Hypothalamus (tissue), 51 donors: ENCODE measurements at regions not wholly inside any gene's neighbourhood (a gene's known extent, or its start where the extent isn't known, plus 50 kb on each side); places are given as distances from the start of the nearest gene placed in this dataset.
"Not testable (repeated sequence)": the region's sequence is repeated elsewhere in the genome, so short reads cannot be mapped to it uniquely, and the experiment has no call there.

Source experiments
- DNase-seq, 51 donors: peaks; one replicate each; lab custom pipeline; 2025; lab: John Stamatoyannopoulos, UW

DNA sequence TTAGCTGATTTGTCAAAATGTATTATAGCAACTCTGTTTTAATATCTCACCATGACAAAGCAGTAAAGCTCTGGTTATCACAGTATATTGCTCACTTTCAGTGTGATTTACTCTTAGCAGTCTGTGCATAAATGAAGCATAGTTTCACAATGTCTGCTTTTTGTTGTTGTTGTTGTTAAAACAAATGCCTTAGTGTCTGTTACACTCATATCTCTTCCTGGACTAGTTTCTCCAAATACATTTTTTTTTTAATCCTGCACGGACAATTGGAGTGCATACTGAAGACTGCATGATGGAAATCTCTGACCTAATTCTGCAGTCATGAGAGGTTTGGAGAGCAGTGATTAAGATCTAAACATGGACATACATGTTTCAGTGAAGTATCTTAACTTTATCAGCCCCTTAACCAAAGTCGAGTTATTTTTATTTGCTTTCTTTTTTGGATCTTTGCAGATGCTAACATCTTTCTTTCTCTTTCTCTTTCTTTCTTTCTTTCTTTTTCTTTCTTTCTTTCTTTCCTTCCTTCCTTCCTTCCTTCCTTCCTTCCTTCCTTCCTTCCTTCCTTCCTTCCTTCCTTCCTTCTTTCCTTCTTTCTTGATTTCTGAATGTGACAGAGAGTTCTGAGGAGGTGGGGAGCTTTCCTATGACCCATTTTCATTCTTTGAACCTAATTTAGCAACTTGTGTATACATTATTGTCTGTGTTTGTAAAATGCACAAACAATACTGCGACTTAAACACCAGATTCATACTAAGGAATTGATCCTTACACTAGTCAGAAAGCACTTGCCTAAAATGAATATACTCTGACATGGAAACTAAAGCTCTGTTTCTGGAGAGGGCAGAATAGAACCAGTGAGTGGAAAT lies 161.5 kb upstream of the AGR3 start:
- no peak for DNase-seq

DNA sequence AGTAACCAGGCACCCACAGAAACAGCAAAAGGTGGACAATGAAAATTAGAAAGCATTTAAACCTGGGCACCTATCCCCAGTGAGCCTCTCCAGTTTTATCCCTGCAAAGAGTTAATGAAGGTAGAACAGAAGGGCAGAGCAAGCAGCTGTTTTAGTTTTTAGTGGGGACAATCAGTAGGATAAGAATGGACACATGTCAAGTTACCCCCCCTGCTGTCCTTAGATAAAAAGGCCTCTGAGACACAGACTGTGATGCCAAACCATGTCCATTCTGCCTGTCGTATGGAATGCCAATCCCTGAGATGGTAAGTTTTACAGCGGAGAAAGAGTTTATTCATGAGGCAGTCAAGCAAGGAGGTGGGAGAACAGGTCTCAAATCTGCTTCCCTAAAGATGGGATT lies 162.6 kb upstream of the AGR3 start:
- no peak for DNase-seq

DNA sequence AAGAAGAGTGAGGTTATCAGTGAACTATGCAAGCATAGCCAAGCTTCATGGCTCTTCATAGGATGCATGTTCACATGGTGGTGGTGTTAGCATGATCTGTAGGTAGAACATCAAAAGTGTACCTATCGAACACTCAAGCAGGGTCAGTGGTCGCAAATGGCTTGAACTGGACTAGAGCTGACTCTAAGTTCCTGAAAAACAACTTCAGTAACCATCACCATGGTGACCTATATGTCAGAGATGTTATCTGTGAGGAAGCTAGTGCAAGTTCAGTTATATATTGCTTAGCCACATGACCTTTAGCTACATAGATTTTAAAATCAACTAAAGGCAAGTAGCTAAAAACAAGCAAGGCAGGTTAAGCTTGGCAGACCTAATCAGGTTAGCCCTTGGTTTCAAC lies 163.1 kb upstream of the AGR3 start:
- DNase-seq = no peak

DNA sequence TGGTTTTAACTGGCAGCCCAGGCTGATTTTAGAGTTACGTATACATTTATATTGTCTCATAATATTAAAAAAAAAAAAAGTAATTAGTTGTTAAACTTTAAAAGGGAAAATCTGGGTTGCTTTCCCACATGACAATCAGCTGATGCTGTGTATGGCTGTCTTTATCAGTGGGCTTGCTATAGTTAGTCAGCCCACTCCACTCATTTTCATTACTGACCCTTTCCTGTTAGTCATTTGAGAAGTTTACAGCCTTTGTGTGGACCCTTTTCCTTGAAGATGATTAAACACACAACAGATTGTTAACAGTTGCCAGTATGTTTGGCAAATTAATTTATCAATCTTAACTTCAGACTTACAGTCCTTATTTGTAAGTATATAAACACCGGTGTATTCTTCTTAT lies 164.5 kb upstream of the AGR3 start:
- no peak for DNase-seq

DNA sequence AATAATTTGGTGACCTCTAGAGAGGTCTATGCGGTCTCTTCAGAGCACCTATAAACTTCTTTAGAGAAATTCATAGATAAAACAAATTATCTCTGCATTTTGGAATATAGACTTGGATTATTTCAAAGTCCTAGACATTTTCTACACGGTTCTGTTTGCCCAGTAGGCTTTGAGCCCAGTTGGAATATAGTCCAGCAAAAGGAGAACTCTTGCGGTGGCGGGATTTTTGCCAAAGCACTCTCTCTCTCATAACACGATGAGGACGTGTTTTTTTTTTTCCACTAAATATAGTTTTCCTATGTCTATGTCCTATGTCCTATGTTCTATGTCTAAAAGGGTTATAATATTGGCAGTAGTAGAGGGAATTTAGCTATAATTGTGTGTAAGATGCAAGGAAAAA lies 164.9 kb upstream of the AGR3 start:
- no peak for DNase-seq

DNA sequence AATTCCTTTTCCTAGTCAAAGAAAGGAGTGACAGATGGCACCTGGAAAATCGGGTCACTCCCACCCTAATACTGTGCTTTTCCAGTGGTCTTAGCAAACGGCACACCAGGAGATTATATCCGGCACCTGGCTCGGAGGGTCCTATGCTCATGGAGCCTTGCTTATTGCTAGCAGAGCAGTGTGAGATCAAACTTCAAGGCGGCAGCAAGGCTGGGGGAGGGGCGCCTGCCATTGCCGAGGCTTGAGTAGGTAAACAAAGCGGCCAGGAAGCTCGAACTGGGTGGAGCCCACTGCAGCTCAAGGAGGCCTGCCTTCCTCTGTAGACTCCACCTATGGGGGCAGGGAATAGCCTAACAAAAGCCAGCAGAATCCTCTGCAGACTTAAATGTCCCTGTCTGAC lies 171.4 kb upstream of the AGR3 start:
- not testable (repeated sequence) for DNase-seq

DNA sequence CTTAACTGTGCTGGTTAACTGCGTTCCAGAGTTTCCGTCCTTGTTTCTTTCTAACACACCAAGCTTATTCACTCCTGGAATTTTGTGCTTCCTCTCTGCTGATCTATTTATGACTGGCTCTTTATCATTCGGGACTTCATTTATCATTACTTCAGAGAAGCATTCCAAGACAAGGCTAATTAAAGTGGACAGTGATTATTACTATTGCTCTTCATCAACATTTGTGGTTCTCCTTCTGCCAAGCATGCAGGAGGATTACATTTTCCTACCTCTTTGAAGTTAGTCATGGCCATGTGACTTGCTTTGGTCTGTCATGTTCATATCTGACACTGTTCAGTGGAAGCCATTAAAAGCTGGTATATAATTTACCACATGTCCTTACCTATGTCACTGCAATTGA lies 172.4 kb upstream of the AGR3 start:
- DNase-seq = no peak

DNA sequence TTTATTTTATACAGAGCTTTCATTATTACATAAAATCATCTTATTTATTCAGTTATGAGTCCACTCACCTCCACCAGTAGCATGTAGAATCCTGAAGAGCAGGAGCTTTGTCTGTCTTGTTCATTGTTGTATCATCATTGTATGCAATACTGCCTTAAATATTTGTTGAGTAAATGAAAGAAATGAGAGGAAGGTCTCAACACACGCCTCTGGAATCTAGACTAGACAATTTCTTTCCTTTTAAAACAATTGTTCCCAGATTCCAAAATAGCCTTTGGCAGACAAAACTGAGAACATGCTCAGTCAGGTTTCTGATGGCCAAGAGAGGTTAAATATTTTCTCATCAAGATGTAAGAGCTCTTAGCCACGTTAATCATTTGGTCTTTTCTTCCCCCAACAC lies 173.1 kb upstream of the AGR3 start:
- no peak for DNase-seq

DNA sequence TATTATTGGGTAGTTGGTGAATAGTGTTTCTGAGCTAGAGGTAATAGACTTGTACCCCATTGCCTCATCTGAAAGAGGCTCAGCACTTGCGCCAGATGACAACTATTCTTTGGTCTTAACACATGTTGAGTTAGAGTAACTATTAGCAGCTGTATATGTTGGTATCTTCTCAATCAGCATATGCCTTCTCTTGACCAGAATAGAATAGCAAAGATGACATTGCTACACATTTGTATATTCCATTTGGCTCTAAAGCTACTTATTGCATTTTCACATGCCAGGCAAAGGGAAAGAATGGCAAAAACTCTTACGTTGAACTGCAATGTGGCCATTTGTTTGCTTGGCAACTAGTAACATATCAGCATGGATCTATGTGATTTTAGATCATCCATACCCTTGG lies 173.8 kb upstream of the AGR3 start:
- DNase-seq = no peak

DNA sequence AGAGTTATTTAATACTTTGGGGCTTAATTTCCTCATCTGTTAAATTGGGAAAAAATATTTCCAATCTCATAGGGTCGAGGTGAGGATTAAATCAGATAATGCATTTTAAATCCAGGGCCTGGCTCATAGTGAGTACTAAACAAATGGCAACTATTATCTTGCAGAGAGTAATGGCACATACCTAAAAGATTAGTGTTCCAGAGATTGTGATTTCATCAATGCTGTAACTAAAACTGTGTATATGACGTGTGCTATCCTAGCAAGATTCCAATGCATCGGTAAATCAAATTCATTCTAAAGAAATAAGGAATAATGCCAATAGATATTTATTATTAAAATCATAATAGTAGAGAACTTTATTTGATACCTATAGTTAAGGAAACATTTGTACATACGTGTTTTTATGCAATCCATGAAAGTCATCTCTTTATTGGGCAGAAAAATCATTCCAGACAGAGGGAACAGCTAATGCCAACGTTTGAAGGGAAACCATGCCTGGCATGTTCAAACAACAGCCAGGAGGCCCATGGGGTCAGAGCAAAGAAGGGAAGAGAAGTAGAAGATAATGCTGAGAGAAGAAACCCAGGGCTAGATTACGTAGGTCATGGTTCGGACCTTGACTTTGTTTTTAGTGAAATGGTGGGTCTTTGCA lies 174.8 kb upstream of the AGR3 start:
- no peak for DNase-seq

DNA sequence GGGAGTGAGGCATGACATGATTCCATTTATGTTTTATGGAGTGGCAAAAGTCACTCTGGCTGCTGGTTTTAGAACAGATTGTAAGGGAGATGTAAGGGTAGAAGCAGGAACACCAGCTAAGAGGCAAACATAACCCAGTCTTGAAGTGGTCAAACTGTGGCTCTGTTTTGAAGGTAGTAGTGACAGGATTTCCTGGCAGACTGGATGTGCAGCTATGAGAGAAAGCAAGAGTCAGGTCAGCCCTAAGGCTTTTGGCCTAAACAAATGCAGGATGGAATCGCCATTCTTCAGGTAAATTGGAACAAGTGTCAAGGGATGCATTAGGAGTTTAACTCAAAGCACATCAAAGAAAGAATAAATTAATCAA lies 175.3 kb upstream of the AGR3 start:
- DNase-seq = no peak

DNA sequence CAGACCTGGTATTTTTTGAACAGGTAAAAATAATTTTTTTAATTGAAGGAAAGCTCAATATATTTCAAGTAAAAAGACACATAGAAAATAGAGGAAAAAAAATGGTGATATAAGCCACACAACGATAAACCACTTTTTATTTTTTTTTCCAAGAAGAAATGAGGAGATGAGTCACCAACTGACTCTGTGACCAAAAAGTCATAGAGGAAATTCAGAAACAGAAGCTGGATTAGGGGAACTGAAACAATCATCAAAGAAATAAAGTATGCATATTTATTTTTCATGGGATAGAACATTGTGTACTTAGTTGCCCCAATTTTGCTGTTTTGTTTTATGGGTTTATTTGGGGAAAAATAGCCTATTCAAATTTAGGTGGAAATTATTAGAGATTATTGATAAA lies 176.8 kb upstream of the AGR3 start:
- no peak for DNase-seq

DNA sequence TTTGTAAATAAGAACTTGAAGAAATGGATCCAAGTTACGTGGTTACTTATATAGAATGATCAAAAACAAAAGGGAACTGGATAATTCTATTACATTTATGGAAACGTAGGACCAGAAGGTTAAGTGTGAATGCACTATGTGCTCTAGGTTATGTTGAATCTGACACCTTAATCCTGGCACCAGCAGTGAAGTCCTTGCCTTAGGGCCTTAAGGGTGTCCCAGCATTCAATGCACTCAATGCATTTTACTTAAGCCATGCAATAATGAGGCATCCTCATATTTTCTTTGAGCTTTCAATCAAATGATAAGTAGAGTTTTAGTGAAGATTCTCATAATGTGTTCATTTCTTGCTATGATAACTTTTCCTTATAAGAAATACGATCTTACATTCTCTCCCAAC lies 178.3 kb upstream of the AGR3 start:
- no peak for DNase-seq

DNA sequence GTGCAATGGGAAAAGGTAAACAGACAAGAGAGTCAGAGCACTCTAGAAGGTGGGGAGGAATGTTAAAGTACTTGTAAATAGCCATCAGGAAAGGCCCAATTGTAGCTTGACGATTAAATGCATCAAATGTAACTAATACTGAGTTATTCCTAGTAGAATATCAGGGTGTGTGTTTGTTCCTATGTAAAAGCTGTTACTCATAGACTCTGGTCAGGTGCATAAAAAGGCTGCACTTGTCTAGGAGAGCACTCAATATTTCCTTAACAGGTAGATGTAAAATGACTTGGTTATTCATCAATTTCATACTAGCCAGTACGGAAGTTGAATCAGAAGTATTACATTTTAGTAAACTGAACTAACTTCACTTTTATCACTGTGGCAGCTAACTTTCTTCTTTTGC lies 179.7 kb upstream of the AGR3 start:
- DNase-seq = no peak

DNA sequence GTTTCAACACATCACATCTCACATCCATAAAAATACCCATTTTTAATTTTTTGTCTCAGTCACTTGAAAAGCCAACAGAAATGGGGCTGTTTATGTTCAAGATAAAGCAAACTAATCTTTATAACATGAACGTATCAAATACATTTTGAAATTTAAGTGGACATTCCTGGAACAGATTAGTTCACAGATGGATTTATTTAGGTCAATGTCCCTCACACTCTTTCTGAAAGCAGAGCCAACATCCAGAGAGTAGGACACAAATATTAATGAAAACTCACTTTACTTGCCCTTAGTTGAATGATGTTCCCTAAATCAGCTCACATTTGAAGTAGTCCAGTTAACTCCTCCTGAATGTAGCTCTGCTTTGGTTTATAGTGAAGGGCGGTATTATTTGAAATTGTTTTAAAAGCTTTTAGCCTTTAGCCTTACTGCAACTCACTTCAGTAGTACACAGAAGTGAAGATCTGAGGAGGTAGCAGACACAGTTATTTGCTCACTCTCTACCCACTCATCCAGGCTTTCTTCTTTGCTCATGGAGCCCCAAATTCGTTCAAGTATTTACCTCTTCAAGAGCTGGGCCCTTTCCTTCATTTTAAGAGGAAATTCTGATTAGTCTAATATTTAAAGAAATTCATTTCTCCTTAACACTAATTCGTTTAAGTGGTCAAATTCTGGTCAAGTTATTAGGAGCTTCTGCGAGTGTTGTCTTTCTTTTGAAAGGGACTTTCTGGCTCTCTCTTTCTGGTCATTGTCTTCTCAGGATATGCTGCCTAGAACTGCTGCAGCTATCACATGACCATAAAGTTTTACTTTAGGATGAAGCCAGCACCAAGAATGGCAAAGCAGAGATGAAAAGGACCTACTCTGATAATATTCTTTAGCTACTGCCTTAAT lies 180.6 kb upstream of the AGR3 start:
- DNase-seq = no peak

DNA sequence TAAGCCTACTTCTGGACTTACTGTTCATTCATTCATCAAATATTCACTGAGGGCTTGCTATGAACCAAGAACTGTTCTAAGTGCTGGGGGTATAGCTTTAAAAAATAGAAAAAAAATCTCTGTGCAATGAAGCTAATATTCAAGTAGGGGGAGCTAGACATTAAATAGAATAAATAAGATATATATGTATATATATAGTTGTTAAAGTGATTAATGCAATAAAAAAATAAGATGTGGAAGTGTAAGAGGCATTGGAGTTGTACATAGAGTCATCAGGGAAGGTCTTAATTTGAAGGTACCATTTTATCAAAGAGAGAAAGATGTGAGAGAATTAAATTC lies 181.2 kb upstream of the AGR3 start:
- no peak for DNase-seq

DNA sequence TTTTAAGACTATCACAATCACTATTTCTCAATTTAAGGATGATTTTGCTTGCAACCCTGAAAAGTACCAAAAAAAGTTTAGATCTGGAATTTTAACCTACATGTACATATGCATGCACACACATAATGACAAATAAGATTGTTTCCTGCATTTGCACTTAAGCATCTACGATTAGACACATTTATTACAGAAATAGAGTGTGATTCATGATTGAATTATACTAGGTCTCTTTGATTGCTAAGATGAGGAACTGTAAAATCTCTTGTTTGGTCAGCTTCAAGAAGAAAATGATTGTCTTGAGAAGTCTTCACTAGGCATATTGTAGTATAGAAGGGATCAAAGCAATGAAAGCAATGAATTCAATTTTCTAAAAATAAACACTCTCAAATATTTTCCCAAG lies 185.9 kb upstream of the AGR3 start:
- no peak for DNase-seq

DNA sequence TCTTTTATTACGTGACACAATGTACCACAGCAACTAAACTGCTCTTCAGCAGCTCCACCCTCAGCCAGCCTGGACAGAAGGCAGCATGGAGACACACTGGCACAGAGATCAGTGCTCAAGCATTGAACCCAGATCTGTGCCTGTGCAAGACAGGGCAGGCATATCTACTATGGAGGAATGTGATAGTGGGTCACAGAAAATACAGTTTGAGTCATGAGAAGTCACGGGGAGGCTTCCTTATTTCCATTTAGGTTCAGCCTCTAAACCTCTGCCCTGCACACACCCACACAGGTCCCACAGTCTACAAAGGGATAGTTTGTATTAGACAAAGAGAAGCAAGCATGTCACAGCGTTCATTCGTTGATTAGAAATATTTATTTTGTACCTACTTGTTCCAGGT lies 187.4 kb upstream of the AGR3 start:
- DNase-seq = no peak

DNA sequence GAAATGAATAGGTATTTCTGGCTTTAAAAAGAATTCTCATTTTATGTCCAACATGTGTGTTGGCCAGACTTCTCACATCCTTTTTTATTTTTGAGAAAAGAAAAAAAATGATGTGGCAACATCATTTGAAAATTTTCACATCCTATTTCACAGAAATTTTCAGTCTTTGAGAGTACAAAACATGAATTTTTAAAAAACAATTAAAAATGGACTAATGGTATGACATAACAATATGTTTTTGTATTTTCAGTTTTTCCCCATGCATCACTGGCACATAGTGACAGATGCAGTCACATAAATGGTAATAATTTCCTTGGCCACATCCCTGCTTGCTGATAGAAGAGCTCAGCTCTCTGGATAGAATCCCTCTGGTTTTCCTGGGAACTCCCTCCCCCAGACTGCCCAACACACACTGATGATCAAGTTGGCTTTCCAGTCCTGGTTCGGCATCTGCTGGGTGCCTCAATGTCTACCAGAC lies 188.5 kb upstream of the AGR3 start:
- DNase-seq = no peak

DNA sequence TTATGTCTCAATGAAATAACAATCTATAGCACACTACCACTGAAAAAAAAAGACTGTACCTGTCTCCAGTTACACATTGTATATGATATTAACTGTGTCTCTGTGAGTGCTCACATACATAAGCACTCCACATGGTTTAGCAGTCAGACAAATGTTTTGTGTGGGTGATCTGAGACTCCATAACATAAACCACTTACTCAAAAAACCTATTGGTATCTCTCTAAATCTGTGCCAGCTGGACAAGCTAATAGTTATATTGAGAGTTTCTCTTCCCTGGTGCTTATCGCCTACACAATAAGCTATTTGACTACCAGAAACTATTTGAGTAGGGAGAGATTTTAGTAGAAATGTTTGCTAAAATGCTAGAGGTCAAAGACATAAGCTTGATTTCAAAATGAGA lies 190.1 kb upstream of the AGR3 start:
- DNase-seq = no peak

DNA sequence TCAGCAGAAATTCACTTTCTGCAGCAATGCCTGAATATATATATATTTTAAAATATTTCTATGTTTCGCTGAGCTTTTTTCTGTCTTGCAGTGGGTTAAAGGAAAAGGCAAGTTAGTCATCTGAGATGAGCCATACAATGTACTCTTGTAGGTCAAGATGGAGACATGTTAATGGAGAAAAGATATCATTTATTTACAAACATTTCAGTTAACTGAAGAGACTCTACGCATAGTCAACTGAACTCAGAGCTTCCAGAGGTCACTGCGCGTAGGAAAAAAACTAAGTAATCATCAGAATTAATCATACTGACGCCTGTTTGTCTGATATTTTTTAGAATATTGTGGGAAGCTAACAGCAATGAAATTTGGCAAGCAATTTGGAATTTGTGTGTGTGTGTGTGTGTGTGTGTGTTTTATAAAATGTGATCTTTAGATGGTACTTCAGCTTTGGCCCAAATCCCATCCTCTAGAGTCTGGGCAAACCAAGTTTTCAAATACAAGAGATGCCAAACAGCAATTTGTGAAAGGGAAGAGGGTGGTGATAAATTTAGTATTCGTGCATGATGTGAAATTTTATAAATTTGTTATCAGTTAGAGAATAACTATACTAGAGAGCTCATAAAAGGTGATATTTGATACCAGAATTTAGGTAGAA lies 193.9 kb upstream of the AGR3 start:
- no peak for DNase-seq
